ENCODE measurements at regions not wholly inside any gene's neighbourhood (a gene's known extent, or its start where the extent isn't known, plus 50 kb on each side); places are given as distances from the start of the nearest gene placed in this dataset.
A peak's percentile ranks its signal among the peaks of the same experiment; 100 is the strongest.
"Not testable (repeated sequence)": the region's sequence is repeated elsewhere in the genome, so short reads cannot be mapped to it uniquely, and the experiment has no call there.

- DNase-seq (ENCODE audit: low read depth): no peak
Observed at GRCh38 chr2:109690822-109691541, 76.8 kb downstream of the SOWAHC start.

- DNase-seq (ENCODE audit: low read depth): no peak
Observed at GRCh38 chr2:109692013-109692743, 78.0 kb downstream of the SOWAHC start.

DNA sequence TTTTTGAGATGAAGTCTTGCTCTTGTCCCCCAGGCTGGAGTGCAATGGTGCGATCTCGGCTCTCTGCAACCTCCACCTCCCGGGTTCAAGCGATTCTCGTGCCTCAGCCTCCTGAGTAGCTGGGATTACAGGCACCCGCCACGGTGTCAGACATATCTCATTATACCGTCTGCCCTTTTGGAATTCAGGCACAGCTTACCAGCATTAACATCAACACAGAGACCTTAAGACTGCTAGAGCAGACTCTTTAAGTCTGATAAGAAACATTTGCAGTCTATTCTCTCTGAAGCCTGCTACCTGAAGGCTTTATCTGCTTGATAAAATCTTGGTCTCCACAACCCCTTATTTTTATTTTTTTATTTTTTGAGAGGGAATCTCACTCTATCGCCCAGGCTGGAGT lies 78.7 kb downstream of the SOWAHC start:
- DNase-seq (ENCODE audit: low read depth): not testable (repeated sequence)

DNA sequence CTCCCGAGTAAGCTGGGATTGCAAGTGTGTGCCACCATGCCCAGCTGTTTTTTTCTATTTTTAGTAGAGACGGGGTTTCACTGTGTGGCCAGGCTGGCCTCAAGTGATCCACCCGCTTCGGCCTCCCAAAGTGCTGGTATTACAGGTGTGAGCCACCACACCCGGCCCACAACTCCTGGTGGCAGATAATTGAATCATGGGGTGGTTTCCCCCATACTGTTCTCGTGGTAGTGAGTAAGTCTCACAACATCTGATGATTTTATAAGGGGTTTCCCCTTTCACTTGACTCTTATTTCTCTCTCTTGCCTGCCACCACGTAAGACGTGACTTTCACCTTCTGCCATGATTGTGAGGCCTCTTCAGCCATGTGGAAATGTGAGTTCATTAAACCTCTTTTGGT lies 79.1 kb downstream of the SOWAHC start:
- not testable (repeated sequence) for DNase-seq (ENCODE audit: low read depth)

DNA sequence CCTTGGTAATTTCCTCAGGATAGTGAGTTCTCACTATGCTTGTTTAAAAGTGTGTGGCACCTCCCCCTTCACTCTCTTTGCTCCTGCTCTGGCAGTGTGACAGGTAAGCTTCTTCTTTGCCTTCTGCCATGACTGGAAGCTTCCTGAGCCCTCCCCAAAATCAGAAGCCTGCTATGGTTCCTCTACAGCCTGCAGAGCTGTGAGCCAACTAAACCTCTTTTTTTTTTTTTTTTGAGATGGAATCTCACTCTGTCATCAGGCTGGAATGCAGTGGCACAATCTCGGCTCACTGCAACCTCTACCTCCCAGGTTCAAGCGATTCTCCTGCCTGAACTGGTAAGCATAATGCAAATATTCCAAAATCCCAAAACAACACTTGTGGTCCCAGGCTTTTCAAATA lies 80.0 kb downstream of the SOWAHC start:
- DNase-seq (ENCODE audit: low read depth): peak; percentile 47

DNA sequence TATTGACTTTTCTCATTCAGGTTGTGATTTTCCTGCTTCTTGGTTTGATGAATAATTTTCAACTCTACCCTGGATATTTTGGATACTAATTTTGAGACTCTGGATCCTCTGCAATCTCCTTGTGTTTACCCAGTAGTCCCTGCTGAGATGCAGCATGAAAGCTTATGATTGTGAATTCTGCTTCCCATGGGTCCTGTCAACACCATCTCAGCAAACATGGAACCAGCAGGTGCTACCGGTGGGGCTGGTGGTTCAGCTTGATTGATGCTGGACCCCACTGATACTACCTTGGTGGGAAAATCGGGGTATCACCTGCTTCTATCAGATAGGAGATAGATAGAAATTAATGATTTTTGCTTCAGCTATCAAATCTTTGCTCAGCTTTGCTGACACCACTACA lies 81.1 kb downstream of the SOWAHC start:
- no peak for DNase-seq (ENCODE audit: low read depth)

DNA sequence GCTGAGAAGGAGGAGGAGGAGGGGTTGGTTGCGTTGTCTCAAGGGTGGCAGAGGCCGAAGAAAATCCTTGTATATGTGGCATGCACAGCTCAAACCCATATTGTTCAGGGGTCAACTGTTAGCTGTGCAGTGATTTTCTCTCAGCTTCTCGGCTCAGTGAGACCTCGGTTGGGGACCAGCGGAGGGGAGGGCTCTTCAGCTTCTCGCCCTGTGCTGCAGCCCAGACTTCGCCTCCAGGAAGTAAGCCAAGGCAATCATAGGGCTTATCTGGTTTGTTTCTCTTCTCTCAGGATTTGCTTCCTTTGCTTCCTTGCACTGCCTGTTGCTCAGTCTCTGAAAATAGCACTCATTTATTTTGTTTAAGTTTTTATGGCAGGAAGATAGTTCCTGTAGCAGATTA lies 85.5 kb downstream of the SOWAHC start:
- no peak for DNase-seq (ENCODE audit: low read depth)

GRCh38 chr2:109700680-109701274 lies 86.6 kb downstream of the SOWAHC start:
- DNase-seq (ENCODE audit: low read depth): no peak

GRCh38 chr2:109701362-109701761 lies 87.2 kb downstream of the SOWAHC start:
- DNase-seq (ENCODE audit: low read depth): no peak

GRCh38 chr2:109702250-109702985 lies 88.3 kb downstream of the SOWAHC start:
- peak; percentile 84 for DNase-seq (ENCODE audit: low read depth)

- peak; percentile 84 for DNase-seq (ENCODE audit: low read depth)
Observed at GRCh38 chr2:109703077-109703476, 88.9 kb downstream of the SOWAHC start.

DNA sequence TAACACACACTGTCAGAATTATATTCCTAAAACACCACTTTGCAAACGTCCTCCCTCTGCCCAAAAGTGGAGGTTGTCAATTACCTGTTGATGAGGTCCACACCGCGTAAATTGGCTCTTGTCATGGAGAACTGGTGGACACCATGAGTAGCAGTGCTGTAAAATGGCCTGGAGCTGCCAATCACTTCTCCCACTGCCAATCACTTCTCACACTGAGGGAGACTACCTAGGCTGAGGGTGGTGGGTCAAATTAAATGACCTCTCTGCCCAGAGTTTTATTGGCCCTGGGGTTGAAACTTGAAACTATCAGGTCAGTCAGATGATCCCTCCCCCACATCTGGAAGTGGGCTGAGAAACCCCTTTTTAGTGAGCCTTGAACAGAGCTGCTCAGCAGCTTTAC lies 89.6 kb downstream of the SOWAHC start:
- DNase-seq (ENCODE audit: low read depth): no peak

- DNase-seq (ENCODE audit: low read depth): no peak
Observed at GRCh38 chr2:109707281-109708147, 86.6 kb upstream of the RGPD5 start.

DNA sequence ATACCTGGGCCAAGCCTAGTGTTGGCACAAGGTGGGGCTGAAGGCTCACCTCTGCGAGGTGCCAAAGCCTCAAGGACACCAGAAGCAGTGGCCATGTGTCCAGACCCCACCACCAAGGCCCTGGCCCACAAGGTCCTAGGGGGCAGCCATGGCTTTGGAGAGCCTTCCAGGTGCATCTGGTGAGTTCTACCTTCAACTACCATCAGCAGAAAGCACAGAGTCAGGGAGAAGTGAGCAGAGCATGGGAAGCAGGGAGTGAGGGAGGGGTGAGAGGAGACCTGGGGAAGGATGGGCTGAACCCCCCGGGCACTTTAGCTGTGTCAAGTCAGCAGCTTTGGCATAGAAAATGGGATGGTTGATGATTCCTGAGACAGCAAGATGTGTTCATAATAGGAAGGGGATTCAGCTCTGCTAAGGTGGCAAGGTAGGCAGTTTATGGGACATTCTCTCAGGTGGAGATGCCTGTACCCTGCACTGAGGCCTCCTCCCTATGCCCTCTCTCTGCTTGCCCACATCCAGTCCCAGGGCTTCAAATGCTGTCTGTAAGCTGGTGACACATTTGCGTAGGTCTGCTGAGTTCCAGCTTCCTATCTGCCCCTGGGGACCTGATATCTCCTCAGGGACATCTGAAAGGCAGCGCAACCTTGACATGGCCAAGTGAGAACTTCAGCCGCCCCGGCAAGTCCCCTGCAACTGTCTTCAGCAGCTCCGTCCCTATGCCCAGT lies 83.4 kb upstream of the RGPD5 start:
- no peak for DNase-seq (ENCODE audit: low read depth)

DNA sequence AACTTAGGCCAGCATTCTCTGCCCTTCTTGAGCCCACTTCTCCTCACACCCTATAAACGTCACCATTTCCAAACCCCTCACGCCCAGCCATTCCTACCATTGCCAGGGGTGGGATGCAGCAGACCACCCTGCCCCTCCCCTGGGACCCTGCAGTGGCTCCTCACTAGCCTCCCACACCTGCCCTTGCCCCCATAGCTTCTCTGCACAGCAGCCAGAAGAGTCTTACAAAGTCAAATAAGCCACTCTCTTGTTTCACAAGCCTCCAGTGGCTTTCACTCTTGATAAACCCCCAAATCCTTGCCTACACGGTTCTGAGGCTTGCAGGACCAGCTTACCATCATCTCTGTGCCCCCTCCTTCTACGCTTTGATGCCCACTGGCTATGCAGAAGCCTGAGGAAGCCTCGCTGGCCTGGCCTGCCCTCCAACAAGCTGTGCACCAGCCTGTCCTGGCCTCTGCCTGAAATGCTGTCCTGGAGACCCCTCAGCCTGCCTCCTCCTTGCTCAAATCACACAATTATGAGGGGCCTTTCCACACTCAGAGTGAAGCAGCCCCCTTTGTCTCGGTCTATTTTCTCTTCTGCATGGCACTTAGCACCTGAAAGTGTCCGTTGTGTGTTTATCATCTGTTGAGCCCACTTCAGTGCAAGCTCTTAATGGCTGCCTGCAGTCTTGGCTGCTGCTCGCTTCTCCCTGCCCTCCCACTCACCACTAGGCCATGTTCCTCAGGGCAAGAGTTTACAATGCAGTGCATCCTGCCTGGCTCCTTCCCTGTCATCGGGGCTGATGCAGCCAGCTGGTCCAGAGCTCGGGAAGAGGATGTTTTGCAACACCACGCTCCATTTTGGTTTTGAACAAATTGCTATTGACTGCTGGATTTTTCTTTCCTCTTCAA lies 82.6 kb upstream of the RGPD5 start:
- peak; percentile 10 for DNase-seq (ENCODE audit: low read depth)

DNA sequence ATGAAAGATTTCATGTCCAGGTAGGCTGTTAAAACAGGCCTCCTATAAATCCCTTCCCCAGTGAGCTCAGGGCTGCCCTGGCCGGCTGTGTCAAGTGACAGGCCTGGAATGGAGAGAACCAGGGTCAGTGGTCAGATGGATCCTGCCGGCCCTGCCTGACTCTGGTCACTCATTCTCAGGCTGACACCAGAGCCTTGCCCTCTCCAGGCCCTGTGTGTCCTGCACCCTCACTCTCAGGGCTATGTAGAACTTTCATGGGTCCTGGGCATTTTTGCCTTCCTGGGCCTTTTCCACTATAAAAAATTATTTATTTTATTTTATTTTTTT lies 82.0 kb upstream of the RGPD5 start:
- DNase-seq (ENCODE audit: low read depth): no peak

DNA sequence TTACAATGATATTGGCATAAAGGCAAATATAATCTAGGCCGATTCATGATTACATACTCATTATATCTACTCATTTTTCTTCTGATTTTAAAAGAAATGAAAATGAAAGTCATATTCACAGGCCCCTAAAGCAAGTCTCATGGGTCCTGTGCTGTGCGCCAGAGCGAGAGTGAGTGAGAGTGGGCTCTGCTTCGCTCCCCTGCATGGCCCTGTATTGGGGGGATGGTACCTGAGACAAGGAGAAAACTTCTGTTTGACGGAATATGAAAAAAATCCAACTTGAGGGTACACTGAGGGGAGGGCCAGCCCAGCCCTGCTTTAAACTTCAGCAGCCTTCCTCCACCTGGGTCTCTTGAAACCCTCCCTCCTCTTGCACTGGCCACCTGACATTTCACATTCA lies 81.4 kb upstream of the RGPD5 start:
- no peak for DNase-seq (ENCODE audit: low read depth)

DNA sequence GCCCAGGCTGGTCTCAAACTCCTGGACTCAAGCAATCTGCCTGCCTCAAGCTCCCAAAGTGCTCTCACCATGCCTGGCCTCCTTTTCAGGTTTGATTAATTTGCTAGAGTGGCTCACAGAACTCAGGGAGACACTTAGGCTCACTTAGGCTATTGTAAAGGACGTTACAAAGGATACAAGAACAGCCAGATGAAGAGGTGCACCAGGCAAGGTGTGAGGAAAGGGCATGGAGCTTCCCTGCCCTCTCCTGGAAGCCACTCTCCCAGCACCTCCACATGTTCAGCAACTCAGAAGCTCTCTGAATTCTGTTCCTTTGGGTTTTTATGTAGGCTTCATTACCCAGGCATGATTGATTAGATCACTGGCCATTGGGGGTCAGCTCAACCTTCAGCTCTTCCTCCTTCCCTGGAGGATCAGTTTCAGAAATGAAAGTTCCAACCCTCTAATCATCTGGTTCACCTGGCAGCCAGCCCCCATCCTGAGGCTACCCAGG lies 78.7 kb upstream of the RGPD5 start:
- peak; percentile 33 for DNase-seq (ENCODE audit: low read depth)

GRCh38 chr2:109716596-109716995 lies 77.5 kb upstream of the RGPD5 start:
- DNase-seq (ENCODE audit: low read depth): not testable (repeated sequence)

DNA sequence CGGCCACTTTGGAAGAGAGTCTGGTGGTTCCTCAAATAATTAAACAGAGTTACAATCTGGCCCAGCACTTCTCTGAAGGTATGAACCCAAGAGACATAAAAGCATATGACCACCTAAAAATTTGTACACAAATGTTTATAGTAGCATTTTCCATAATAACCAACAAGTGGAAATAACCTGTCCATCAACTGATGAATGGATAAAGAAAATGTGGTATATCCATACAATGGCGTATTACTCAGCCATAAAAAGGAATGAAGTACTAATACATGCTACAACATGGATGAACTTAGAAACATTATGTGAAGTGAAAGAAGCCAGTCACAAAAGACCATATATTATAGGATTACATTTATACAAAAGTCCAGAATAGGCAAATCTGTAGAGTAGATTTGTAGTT lies 76.0 kb upstream of the RGPD5 start:
- DNase-seq (ENCODE audit: low read depth): no peak

All from EH (cell line).